ENCODE measurements at regions not wholly inside any gene's neighbourhood (a gene's known extent, or its start where the extent isn't known, plus 50 kb on each side); places are given as distances from the start of the nearest gene placed in this dataset.

DNA sequence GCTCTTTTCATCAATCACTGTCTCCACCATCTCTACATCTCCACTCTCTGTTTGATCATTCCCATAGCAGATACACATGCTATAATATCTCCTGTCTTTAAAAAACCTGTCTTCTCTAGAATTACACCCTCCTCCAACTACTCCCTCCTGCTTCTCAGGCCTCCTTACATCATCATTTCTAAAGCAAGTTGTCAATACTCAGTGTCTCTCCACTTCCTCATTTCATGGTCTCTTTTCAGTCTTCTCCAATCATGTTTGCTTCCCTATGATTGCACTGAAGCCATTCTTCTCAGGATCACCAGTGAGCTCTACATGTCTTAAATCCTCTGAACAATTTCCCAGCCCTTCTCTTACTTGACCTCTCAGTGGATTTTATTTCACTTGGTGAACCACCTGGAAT, 87.0 kb upstream of the ZNF280D start:
- H3K79me2 ChIP-seq: no peaks in the 10 kb centered on the region
- no peak overlapping the region for H3K27ac ChIP-seq
- no peaks in the 10 kb centered on the region for H3K9me2 ChIP-seq (replicated peaks; ENCODE audit: insufficient read depth)
- no peaks in the 10 kb centered on the region for H4K20me1 ChIP-seq (ENCODE audit: insufficient read depth, poor library complexity, severe bottlenecking)
- no peaks in the 10 kb centered on the region for H3K9me3 ChIP-seq (ENCODE audit: low read depth)
- H3K4me3 ChIP-seq: no peak overlapping the region
- no peak overlapping the region for H3K4me2 ChIP-seq
- H3K27me3 ChIP-seq: no peaks in the 10 kb centered on the region
- no peak overlapping the region for H2AFZ ChIP-seq
- TF ChIP-seq CTCF (IDR thresholded peaks at IDR 0.05; ENCODE audit: poor library complexity) (no peak), EZH2phosphoT487 (IDR thresholded peaks at IDR 0.05; ENCODE audit: low read depth, severe bottlenecking, unreplicated experiment) (no peak), EZH2 (IDR thresholded peaks at IDR 0.05; ENCODE audit: borderline replicate concordance) (no peak)
- H3K4me1 ChIP-seq (ENCODE audit: insufficient read depth): no peaks in the 10 kb centered on the region
- DNase-seq (ENCODE audit: low spot score): no peak
- no peaks in the 10 kb centered on the region for H3K36me3 ChIP-seq (replicated peaks; ENCODE audit: insufficient read depth, low read depth)

DNA sequence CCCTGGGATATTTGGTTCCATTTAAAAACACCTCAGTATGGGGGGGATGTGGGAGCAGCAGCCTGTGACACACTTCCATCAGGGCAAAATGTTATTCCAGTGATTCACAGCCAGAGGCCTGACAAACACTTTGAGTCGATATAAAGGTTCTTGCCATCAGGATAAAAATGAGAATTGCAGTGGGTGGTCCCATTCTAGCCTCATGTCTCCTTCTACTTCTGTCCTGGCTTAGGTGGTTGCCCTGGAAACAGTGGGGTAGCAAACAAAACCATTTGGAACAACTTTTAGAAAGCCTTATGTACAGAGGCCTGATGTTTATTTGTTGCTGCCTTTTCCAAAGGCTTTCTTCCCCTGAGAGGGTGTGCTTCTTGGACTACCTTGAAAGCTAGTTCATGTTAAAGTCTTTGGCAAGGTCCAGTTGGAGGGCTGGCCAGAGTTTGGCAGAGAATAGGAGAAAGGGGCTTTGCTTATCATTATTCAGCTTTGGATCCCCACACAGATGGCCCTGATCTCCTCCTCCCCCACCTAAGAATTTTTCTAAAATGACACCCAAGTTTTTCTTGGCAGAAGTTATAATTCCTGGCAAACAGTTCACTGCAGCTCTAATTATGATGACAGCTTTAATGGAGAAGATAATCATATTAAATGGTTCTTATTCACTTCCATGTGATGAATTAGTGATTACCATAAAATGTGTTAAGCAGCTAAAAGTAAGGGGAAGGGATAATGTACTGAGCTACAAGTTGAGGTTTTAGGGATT, 84.2 kb upstream of the ZNF280D start:
- 68% methylated on average over 1 of the region's 1 CpG for WGBS (ENCODE audit: low lambda C conversion rate, missing lambda C conversion rate)
- H3K27ac ChIP-seq: no peak overlapping the region
- H3K9me3 ChIP-seq (ENCODE audit: low read depth): no peaks in the 10 kb centered on the region
- H3K4me1 ChIP-seq (ENCODE audit: insufficient read depth): no peaks in the 10 kb centered on the region
- no peak overlapping the region for H3K4me2 ChIP-seq
- no peaks in the 10 kb centered on the region for H4K20me1 ChIP-seq (ENCODE audit: insufficient read depth, poor library complexity, severe bottlenecking)
- no peak overlapping the region for H3K4me3 ChIP-seq
- H3K36me3 ChIP-seq (replicated peaks; ENCODE audit: insufficient read depth, low read depth): no peaks in the 10 kb centered on the region
- TF ChIP-seq EZH2 (IDR thresholded peaks at IDR 0.05; ENCODE audit: borderline replicate concordance): no peak
- TF ChIP-seq CTCF (IDR thresholded peaks at IDR 0.05; ENCODE audit: poor library complexity): no peak
- no peak for TF ChIP-seq EZH2phosphoT487 (IDR thresholded peaks at IDR 0.05; ENCODE audit: low read depth, severe bottlenecking, unreplicated experiment)
- no peaks in the 10 kb centered on the region for H3K79me2 ChIP-seq
- DNase-seq (ENCODE audit: low spot score): no peak
- no peak overlapping the region for H2AFZ ChIP-seq
- H3K9me2 ChIP-seq (replicated peaks; ENCODE audit: insufficient read depth): no peaks in the 10 kb centered on the region
- no peaks in the 10 kb centered on the region for H3K27me3 ChIP-seq

GRCh38 chr15:56816781-56817180, 83.5 kb upstream of the ZNF280D start:
- H3K27me3 ChIP-seq: no peaks in the 10 kb centered on the region
- H3K36me3 ChIP-seq (replicated peaks; ENCODE audit: insufficient read depth, low read depth): no peaks in the 10 kb centered on the region
- H3K4me1 ChIP-seq (ENCODE audit: insufficient read depth): no peaks in the 10 kb centered on the region
- no peak for DNase-seq (ENCODE audit: low spot score)
- no peak overlapping the region for H2AFZ ChIP-seq
- no peaks in the 10 kb centered on the region for H3K9me3 ChIP-seq (ENCODE audit: low read depth)
- H4K20me1 ChIP-seq (ENCODE audit: insufficient read depth, poor library complexity, severe bottlenecking): no peaks in the 10 kb centered on the region
- no peak for TF ChIP-seq CTCF (IDR thresholded peaks at IDR 0.05; ENCODE audit: poor library complexity)
- no peak for TF ChIP-seq EZH2phosphoT487 (IDR thresholded peaks at IDR 0.05; ENCODE audit: low read depth, severe bottlenecking, unreplicated experiment)
- no peak for TF ChIP-seq EZH2 (IDR thresholded peaks at IDR 0.05; ENCODE audit: borderline replicate concordance)
- no peak overlapping the region for H3K27ac ChIP-seq
- WGBS (ENCODE audit: low lambda C conversion rate, missing lambda C conversion rate): 83% methylated on average over 4 of the region's 4 CpGs
- no peak overlapping the region for H3K4me2 ChIP-seq
- no peaks in the 10 kb centered on the region for H3K79me2 ChIP-seq
- H3K9me2 ChIP-seq (replicated peaks; ENCODE audit: insufficient read depth): no peaks in the 10 kb centered on the region
- H3K4me3 ChIP-seq: no peak overlapping the region

Data from hepatocyte (in vitro differentiated cells).